ENCODE measurements at regions not wholly inside any gene's neighbourhood (a gene's known extent, or its start where the extent isn't known, plus 50 kb on each side); places are given as distances from the start of the nearest gene placed in this dataset.
"Not testable (repeated sequence)": the region's sequence is repeated elsewhere in the genome, so short reads cannot be mapped to it uniquely, and the experiment has no call there.

DNA sequence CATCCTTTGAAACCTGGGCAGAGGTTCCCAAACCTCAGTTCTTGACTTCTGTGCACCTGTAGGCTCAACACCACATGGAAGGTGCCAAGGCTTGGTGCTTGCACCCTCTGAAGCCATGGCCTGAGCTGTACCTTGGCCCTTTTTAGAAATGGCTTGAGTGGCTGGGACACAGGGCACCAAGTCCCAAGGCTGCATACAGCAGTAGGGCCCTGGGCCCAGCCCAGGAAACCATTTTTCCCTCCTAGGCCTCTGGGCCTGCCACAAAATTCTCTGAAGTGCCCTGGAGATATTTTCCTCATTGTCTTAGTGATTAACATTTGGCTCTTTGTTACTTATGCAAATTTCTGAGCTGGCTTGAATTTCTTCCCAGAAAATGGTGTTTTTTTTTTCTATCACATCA, 65.6 kb upstream of the ACTRT2 start:
- TF ChIP-seq CTCF (IDR thresholded peaks at IDR 0.05; ENCODE audit: extremely low read depth, low read depth, low read length): no peak
- H3K9me3 ChIP-seq (ENCODE audit: low read depth, low read length): no peaks in the 10 kb centered on the region

DNA sequence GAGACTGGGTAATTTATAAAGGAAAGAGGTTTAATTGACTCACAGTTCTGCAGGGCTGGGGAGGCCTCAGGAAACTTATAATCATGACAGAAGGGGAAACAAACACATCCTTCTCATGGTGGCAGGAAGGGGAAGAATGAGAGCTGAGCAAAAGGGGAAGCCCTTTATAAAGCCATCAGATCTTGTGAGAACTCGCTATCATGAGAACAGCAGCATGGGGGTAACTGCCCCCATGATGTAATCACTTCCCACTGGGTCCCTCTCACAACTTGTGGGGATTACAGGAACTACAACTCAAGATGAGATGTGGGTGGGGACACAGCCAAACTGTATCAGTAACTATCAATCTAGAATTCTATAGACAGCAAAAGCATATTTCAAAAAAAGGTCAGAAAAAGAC, 64.7 kb upstream of the ACTRT2 start:
- no peak for TF ChIP-seq CTCF (IDR thresholded peaks at IDR 0.05; ENCODE audit: extremely low read depth, low read depth, low read length)
- H2AFZ ChIP-seq (ENCODE audit: low read length): no peak overlapping the region
- H3K4me2 ChIP-seq (ENCODE audit: insufficient read depth, low read length): no peak overlapping the region

More for the DNA sequence above, 65.6 kb upstream of the ACTRT2 start:
- Histone ChIP-seq H3K4me3 (ENCODE audit: insufficient read depth, low read length) (no peak overlapping the region), H3K27me3 (ENCODE audit: insufficient read depth, low read length) (no peaks in the 10 kb centered on the region), H3K4me1 (ENCODE audit: insufficient read depth, low read length) (no peaks in the 10 kb centered on the region), H3K4me2 (ENCODE audit: insufficient read depth, low read length) (no peak overlapping the region), H3K36me3 (ENCODE audit: insufficient read depth, low read length) (no peaks in the 10 kb centered on the region), H4K20me1 (ENCODE audit: insufficient read depth, low read length) (no peaks in the 10 kb centered on the region), H3K79me2 (ENCODE audit: insufficient read depth, low read length) (no peaks in the 10 kb centered on the region), H3K27ac (ENCODE audit: low read depth, low read length) (no peak overlapping the region), H2AFZ (ENCODE audit: low read length) (no peak overlapping the region)
- DNase-seq (ENCODE audit: insufficient read length, low spot score, missing footprints): no peak

GRCh38 chr1:2957329-2957728, 63.9 kb upstream of the ACTRT2 start:
- Histone ChIP-seq H3K27me3 (ENCODE audit: insufficient read depth, low read length) (no peaks in the 10 kb centered on the region), H3K27ac (ENCODE audit: low read depth, low read length) (no peak overlapping the region), H3K4me3 (ENCODE audit: insufficient read depth, low read length) (no peak overlapping the region), H3K4me2 (ENCODE audit: insufficient read depth, low read length) (no peak overlapping the region), H3K4me1 (ENCODE audit: insufficient read depth, low read length) (no peaks in the 10 kb centered on the region), H3K9me3 (ENCODE audit: low read depth, low read length) (no peaks in the 10 kb centered on the region), H2AFZ (ENCODE audit: low read length) (no peak overlapping the region), H4K20me1 (ENCODE audit: insufficient read depth, low read length) (no peaks in the 10 kb centered on the region), H3K36me3 (ENCODE audit: insufficient read depth, low read length) (no peaks in the 10 kb centered on the region), H3K79me2 (ENCODE audit: insufficient read depth, low read length) (no peaks in the 10 kb centered on the region)
- no peak for DNase-seq (ENCODE audit: insufficient read length, low spot score, missing footprints)
- TF ChIP-seq CTCF (IDR thresholded peaks at IDR 0.05; ENCODE audit: extremely low read depth, low read depth, low read length): no peak

More for the DNA sequence above, 64.7 kb upstream of the ACTRT2 start:
- no peak overlapping the region for H3K27ac ChIP-seq (ENCODE audit: low read depth, low read length)
- H3K79me2 ChIP-seq (ENCODE audit: insufficient read depth, low read length): no peaks in the 10 kb centered on the region
- H3K36me3 ChIP-seq (ENCODE audit: insufficient read depth, low read length): no peaks in the 10 kb centered on the region
- H3K4me3 ChIP-seq (ENCODE audit: insufficient read depth, low read length): no peak overlapping the region
- no peaks in the 10 kb centered on the region for H3K9me3 ChIP-seq (ENCODE audit: low read depth, low read length)
- no peak for DNase-seq (ENCODE audit: insufficient read length, low spot score, missing footprints)
- H3K27me3 ChIP-seq (ENCODE audit: insufficient read depth, low read length): no peaks in the 10 kb centered on the region
- no peaks in the 10 kb centered on the region for H4K20me1 ChIP-seq (ENCODE audit: insufficient read depth, low read length)
- H3K4me1 ChIP-seq (ENCODE audit: insufficient read depth, low read length): no peaks in the 10 kb centered on the region

- H4K20me1 ChIP-seq (ENCODE audit: insufficient read depth, low read length); H2AFZ ChIP-seq (ENCODE audit: low read length); H3K27me3 ChIP-seq (ENCODE audit: insufficient read depth, low read length); H3K4me1 ChIP-seq (ENCODE audit: insufficient read depth, low read length); DNase-seq (ENCODE audit: insufficient read length, low spot score, missing footprints); H3K36me3 ChIP-seq (ENCODE audit: insufficient read depth, low read length); H3K9me3 ChIP-seq (ENCODE audit: low read depth, low read length); H3K4me2 ChIP-seq (ENCODE audit: insufficient read depth, low read length); H3K4me3 ChIP-seq (ENCODE audit: insufficient read depth, low read length); H3K79me2 ChIP-seq (ENCODE audit: insufficient read depth, low read length); H3K27ac ChIP-seq (ENCODE audit: low read depth, low read length): not testable (repeated sequence)
These were observed 61.4 kb upstream of the ACTRT2 start for GRCh38 chr1:2959881-2960280.
